ENCODE measurements at regions not wholly inside any gene's neighbourhood (a gene's known extent, or its start where the extent isn't known, plus 50 kb on each side); places are given as distances from the start of the nearest gene placed in this dataset.

- no peak for DNase-seq (ENCODE audit: low spot score)
- Histone ChIP-seq H3K36me3 (no peaks in the 10 kb centered on the region), H3K27ac (no peak overlapping the region), H3K4me3 (no peak overlapping the region), H3K4me1 (ENCODE audit: control insufficient read depth in 1 of 2, low read depth in 2 of 2) (no peaks in the 10 kb centered on the region), H3K27me3 (replicated peaks; ENCODE audit: insufficient read depth) (no peaks in the 10 kb centered on the region), H3K9me3 (no peaks in the 10 kb centered on the region)
- ATAC-seq (ENCODE audit: insufficient number of reproducible peaks, low FRiP score, low read depth), result no peak
- TF ChIP-seq CTCF (IDR thresholded peaks at IDR 0.05), result no peak
Measured at GRCh38 chr3:168342946-168343850, 247.5 kb upstream of the GOLIM4 start.

- no peaks in the 10 kb centered on the region for H3K4me1 ChIP-seq (ENCODE audit: control insufficient read depth in 1 of 2, low read depth in 2 of 2)
- H3K27me3 ChIP-seq (replicated peaks; ENCODE audit: insufficient read depth), result no peaks in the 10 kb centered on the region
- ATAC-seq (ENCODE audit: insufficient number of reproducible peaks, low FRiP score, low read depth), result no peak
- TF ChIP-seq CTCF (IDR thresholded peaks at IDR 0.05), result no peak
- DNase-seq (ENCODE audit: low spot score), result no peak
- no peak overlapping the region for H3K27ac ChIP-seq
- H3K9me3 ChIP-seq, result no peaks in the 10 kb centered on the region
- no peaks in the 10 kb centered on the region for H3K36me3 ChIP-seq
- H3K4me3 ChIP-seq, result no peak overlapping the region
Measured at GRCh38 chr3:168341956-168342936, 246.5 kb upstream of the GOLIM4 start.

- no peak for ATAC-seq (ENCODE audit: insufficient number of reproducible peaks, low FRiP score, low read depth)
- Histone ChIP-seq H3K36me3 (no peaks in the 10 kb centered on the region), H3K27me3 (replicated peaks; ENCODE audit: insufficient read depth) (no peaks in the 10 kb centered on the region), H3K4me1 (ENCODE audit: control insufficient read depth in 1 of 2, low read depth in 2 of 2) (no peaks in the 10 kb centered on the region), H3K27ac (no peak overlapping the region), H3K9me3 (no peaks in the 10 kb centered on the region), H3K4me3 (no peak overlapping the region)
- TF ChIP-seq CTCF (IDR thresholded peaks at IDR 0.05), result no peak
- DNase-seq (ENCODE audit: low spot score), result no peak
Measured at GRCh38 chr3:168341192-168341815, 245.6 kb upstream of the GOLIM4 start.

GRCh38 chr3:168338161-168338560 lies 242.4 kb upstream of the GOLIM4 start:
- H3K27ac ChIP-seq, result no peak overlapping the region
- TF ChIP-seq CTCF (IDR thresholded peaks at IDR 0.05), result no peak
- no peaks in the 10 kb centered on the region for H3K27me3 ChIP-seq (replicated peaks; ENCODE audit: insufficient read depth)
- no peak for ATAC-seq (ENCODE audit: insufficient number of reproducible peaks, low FRiP score, low read depth)
- H3K4me3 ChIP-seq, result no peak overlapping the region
- no peaks in the 10 kb centered on the region for H3K36me3 ChIP-seq
- H3K4me1 ChIP-seq (ENCODE audit: control insufficient read depth in 1 of 2, low read depth in 2 of 2), result no peaks in the 10 kb centered on the region
- H3K9me3 ChIP-seq, result no peaks in the 10 kb centered on the region
- DNase-seq (ENCODE audit: low spot score), result no peak
